ENCODE measurements at regions not wholly inside any gene's neighbourhood (a gene's known extent, or its start where the extent isn't known, plus 50 kb on each side); places are given as distances from the start of the nearest gene placed in this dataset.

DNA sequence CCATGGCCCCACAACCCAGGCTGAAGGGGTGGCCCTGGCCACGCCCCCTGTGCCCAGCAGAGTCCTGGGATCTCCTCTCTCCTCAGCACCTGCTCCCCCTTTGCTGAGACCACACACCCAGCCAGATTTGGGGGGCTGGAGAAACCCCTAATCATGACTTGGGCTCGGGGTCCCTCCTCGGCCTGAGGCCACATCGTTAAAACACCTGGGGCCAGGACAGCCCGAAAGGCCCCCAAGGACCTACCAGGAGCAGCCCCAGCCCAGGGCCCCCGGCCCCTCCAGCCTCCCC is 116.7 kb downstream of the FAM53A start:
- no peak for TF ChIP-seq POLR2AphosphoS5 (IDR thresholded peaks at IDR 0.05; ENCODE audit: low read depth, low read length)
- TF ChIP-seq POLR2A (IDR thresholded peaks at IDR 0.05; ENCODE audit: low read depth, low read length) = no peak
- no peak for TF ChIP-seq TAF1 (IDR thresholded peaks at IDR 0.05; ENCODE audit: low read depth, low read length)
- no peak for TF ChIP-seq POU2F2 (IDR thresholded peaks at IDR 0.05; ENCODE audit: low read depth, low read length)
- TF ChIP-seq SPI1 (IDR thresholded peaks at IDR 0.05; ENCODE audit: low read depth, low read length) = no peak

Data from GM12891 (cell line).